SK-N-SH (cell line): ENCODE measurements at regions not wholly inside any gene's neighbourhood (a gene's known extent, or its start where the extent isn't known, plus 50 kb on each side); places are given as distances from the start of the nearest gene placed in this dataset.

ENCODE experiments used
- CHD2 ChIP-seq: fragments of 150-350 bp; IDR thresholded peaks from 2 replicates; pipeline ENCODE4 v1.6.1; 2018; ENCODE audit warnings: low read length; ENCODE audit not compliant: partially characterized antibody
- CTCF ChIP-seq: fragments of 200-600 bp; sonication (generic); IDR thresholded peaks from 2 replicates; pipeline ENCODE4 v1.6.1; 2017; ENCODE audit warnings: antibody characterized with exemption, mild to moderate bottlenecking, moderate library complexity
- EZH2phosphoT487 ChIP-seq: fragments of 200-600 bp; sonication (generic); IDR thresholded peaks from 2 replicates; pipeline ENCODE4 v1.6.1; 2017; ENCODE audit warnings: low read depth, mixed run types, mild to moderate bottlenecking, antibody characterized with exemption, moderate library complexity, borderline replicate concordance
- IRF3 ChIP-seq: fragments of 150-350 bp; IDR thresholded peaks from 2 replicates; pipeline ENCODE4 v1.6.1; 2016; ENCODE audit warnings: mild to moderate bottlenecking, low read depth, low read length
- JUND ChIP-seq: IDR thresholded peaks from 2 replicates; pipeline ENCODE4 v1.4.0; 2012
- POLR2AphosphoS5 ChIP-seq: IDR thresholded peaks from 2 replicates; pipeline ENCODE4 v1.6.1; 2012; ENCODE audit warnings: low read depth, low read length
- RAD21 ChIP-seq: IDR thresholded peaks from 2 replicates; pipeline ENCODE4 v1.6.1; 2012; ENCODE audit warnings: mild to moderate bottlenecking, low read length
- RCOR1 ChIP-seq: fragments of 150-350 bp; IDR thresholded peaks from 2 replicates; pipeline ENCODE4 v1.6.1; 2017; ENCODE audit warnings: antibody characterized with exemption, low read length
- REST ChIP-seq: IDR thresholded peaks from 2 replicates; pipeline ENCODE4 v1.6.1; 2012; ENCODE audit warnings: mild to moderate bottlenecking, low read depth, low read length, moderate library complexity
- USF1 ChIP-seq: IDR thresholded peaks from 2 replicates; pipeline ENCODE4 v1.4.0; 2012; ENCODE audit warnings: low read depth, borderline replicate concordance
- YY1 ChIP-seq: IDR thresholded peaks from 2 replicates; pipeline ENCODE4 v1.4.0; 2012; ENCODE audit warnings: low read depth, mild to moderate bottlenecking
- ZBTB33 ChIP-seq: IDR thresholded peaks from 2 replicates; pipeline ENCODE4 v1.4.0; 2012; ENCODE audit warnings: low read depth, borderline replicate concordance

DNA sequence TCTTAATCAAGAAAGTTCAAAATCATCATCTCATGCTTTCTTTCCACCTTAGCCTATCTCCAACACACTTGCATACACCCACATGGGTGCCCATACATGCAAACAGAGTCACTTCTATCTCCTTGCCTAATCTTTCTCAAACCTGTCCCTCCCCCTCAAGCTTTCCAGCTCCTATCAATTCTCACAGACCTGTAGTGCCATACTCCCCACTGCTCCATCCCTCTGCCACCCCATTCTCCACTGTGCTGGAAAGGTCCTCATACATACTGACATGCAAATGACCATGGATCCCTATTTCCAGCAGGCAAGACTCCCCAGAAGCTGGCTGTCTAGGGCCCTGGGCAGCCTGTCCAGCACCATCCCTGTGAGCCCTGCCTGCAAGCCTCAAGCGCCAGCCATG lies 320.4 kb upstream of the CCL2 start:
- TF ChIP-seq CTCF, result no peak
- TF ChIP-seq REST, result no peak
- TF ChIP-seq IRF3, result no peak
- no peak for TF ChIP-seq ZBTB33
- TF ChIP-seq JUND, result no peak
- TF ChIP-seq RAD21, result no peak
- TF ChIP-seq CHD2, result no peak
- no peak for TF ChIP-seq USF1
- TF ChIP-seq POLR2AphosphoS5, result no peak
- TF ChIP-seq YY1, result no peak
- no peak for TF ChIP-seq RCOR1
- TF ChIP-seq EZH2phosphoT487, result no peak
